GM21526 (cell line): ENCODE measurements at regions not wholly inside any gene's neighbourhood (a gene's known extent, or its start where the extent isn't known, plus 50 kb on each side); places are given as distances from the start of the nearest gene placed in this dataset.
"Not testable (repeated sequence)": the region's sequence is repeated elsewhere in the genome, so short reads cannot be mapped to it uniquely, and the experiment has no call there.

Source experiments
- ATAC-seq: cut with Tn5 transposase; IDR thresholded peaks from one replicate; pipeline ENCODE4 v1.9.1; 2021; ENCODE audit warnings: moderate library complexity; ENCODE audit not compliant: unreplicated experiment, low FRiP score

- ATAC-seq, result no peak
Observed at GRCh38 chr2:11949732-11950523, 203.5 kb downstream of the LPIN1 start.

GRCh38 chr2:11950896-11951295, 204.5 kb downstream of the LPIN1 start:
- no peak for ATAC-seq

- ATAC-seq, result not testable (repeated sequence)
Observed at GRCh38 chr2:11951492-11951891, 205.1 kb downstream of the LPIN1 start.

- ATAC-seq, result no peak
Observed at GRCh38 chr2:11953258-11953657, 206.8 kb downstream of the LPIN1 start.

GRCh38 chr2:11955314-11955713, 208.9 kb downstream of the LPIN1 start:
- ATAC-seq, result no peak

- no peak for ATAC-seq
Observed at GRCh38 chr2:11955884-11956291, 209.5 kb downstream of the LPIN1 start.

- no peak for ATAC-seq
Observed at GRCh38 chr2:11962707-11963328, 216.4 kb downstream of the LPIN1 start.

- ATAC-seq, result no peak
Observed at GRCh38 chr2:11963966-11964365, 217.5 kb downstream of the LPIN1 start.

- no peak for ATAC-seq
Observed at GRCh38 chr2:11967946-11968465, 221.6 kb downstream of the LPIN1 start.

- no peak for ATAC-seq
Observed at GRCh38 chr2:11968521-11968920, 222.1 kb downstream of the LPIN1 start.

GRCh38 chr2:11969774-11970173, 223.3 kb downstream of the LPIN1 start:
- ATAC-seq, result no peak

GRCh38 chr2:11974573-11974972, 228.1 kb downstream of the LPIN1 start:
- ATAC-seq, result no peak

- no peak for ATAC-seq
Observed at GRCh38 chr2:11975373-11975772, 228.9 kb downstream of the LPIN1 start.

GRCh38 chr2:11976073-11976472, 229.6 kb downstream of the LPIN1 start:
- ATAC-seq, result no peak

GRCh38 chr2:11977766-11978524, 231.5 kb downstream of the LPIN1 start:
- ATAC-seq, result no peak

GRCh38 chr2:11980809-11981208, 234.4 kb downstream of the LPIN1 start:
- no peak for ATAC-seq

- ATAC-seq, result no peak
Observed at GRCh38 chr2:11983401-11983800, 237.0 kb downstream of the LPIN1 start.

- no peak for ATAC-seq
Observed at GRCh38 chr2:11983870-11984269, 237.4 kb downstream of the LPIN1 start.

GRCh38 chr2:11984316-11985158, 238.1 kb downstream of the LPIN1 start:
- no peak for ATAC-seq

- no peak for ATAC-seq
Observed at GRCh38 chr2:11985817-11986566, 239.6 kb downstream of the LPIN1 start.
